HFFc6 (cell line): ENCODE measurements at regions not wholly inside any gene's neighbourhood (a gene's known extent, or its start where the extent isn't known, plus 50 kb on each side); places are given as distances from the start of the nearest gene placed in this dataset.

ENCODE experiments used
- DNase-seq: peaks from one replicate; pipeline ENCODE4 v3.0.0-alpha.2; 2018
- H3K27ac Mint-ChIP-seq: 2 replicates; pipeline ENCODE4 v1.8.0; 2020; ENCODE audit warnings: mild to moderate bottlenecking, mixed read lengths
- H3K27me3 Mint-ChIP-seq: 2 replicates; pipeline ENCODE4 v1.8.0; 2021; ENCODE audit warnings: mild to moderate bottlenecking, moderate library complexity, mixed read lengths; ENCODE audit not compliant: insufficient read depth
- H3K36me3 Mint-ChIP-seq: 2 replicates; pipeline ENCODE4 v1.8.0; 2021; ENCODE audit warnings: low read depth, mixed read lengths
- H3K4me1 Mint-ChIP-seq: 2 replicates; pipeline ENCODE4 v1.8.0; 2020; ENCODE audit warnings: low read depth, mixed read lengths
- H3K4me3 Mint-ChIP-seq: 2 replicates; pipeline ENCODE4 v1.8.0; 2020; ENCODE audit warnings: mild to moderate bottlenecking, moderate library complexity, mixed read lengths
- H3K9me3 Mint-ChIP-seq: 2 replicates; pipeline ENCODE4 v1.8.0; 2020; ENCODE audit warnings: mild to moderate bottlenecking, mixed read lengths
- TF ChIP-seq, protein P1 (sequence below): fragments of 200-600 bp; sonication (generic); IDR thresholded peaks from 2 replicates; pipeline ENCODE4 v1.5.0; 2021; ENCODE audit warnings: antibody characterized with exemption, mild to moderate bottlenecking

DNA sequence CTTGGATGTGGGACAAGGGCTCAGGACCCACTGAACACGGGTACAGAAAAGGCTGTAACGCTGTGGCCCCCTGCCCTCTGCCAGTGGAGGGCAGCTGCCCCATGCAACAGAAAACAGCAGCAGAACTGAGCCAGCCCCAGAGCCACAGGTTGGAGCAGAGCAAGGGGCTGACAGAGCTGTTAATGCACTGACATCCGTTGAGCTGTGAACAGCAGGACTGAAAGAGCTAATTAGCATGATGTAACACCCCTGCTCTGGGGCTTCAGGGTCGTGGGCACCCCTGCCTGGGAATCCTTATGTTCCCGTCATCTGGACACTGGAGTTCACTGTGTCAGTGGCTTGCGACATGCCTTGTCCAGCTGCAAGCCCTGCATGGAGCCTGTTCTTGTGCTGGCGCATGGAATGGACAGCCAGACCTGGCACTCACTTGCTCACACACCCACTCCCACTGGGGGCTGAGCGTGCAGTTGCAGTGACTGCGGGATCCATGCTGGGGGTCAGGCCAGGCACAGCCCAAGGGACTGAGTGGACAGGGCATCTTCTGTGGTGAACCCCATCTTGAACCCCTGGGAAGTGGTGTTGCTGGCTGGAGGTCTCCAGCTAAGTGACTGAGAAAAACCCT, 293.7 kb downstream of the DNAJB9 start:
- no peaks in the 10 kb centered on the region for H3K27me3 Mint-ChIP-seq
- no peaks in the 10 kb centered on the region; the same call in 1 of the 2 replicates for H3K36me3 Mint-ChIP-seq
- DNase-seq: no peak
- TF ChIP-seq, protein P1, sequence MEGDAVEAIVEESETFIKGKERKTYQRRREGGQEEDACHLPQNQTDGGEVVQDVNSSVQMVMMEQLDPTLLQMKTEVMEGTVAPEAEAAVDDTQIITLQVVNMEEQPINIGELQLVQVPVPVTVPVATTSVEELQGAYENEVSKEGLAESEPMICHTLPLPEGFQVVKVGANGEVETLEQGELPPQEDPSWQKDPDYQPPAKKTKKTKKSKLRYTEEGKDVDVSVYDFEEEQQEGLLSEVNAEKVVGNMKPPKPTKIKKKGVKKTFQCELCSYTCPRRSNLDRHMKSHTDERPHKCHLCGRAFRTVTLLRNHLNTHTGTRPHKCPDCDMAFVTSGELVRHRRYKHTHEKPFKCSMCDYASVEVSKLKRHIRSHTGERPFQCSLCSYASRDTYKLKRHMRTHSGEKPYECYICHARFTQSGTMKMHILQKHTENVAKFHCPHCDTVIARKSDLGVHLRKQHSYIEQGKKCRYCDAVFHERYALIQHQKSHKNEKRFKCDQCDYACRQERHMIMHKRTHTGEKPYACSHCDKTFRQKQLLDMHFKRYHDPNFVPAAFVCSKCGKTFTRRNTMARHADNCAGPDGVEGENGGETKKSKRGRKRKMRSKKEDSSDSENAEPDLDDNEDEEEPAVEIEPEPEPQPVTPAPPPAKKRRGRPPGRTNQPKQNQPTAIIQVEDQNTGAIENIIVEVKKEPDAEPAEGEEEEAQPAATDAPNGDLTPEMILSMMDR: no peak
- no peaks in the 10 kb centered on the region for H3K4me1 Mint-ChIP-seq
- no peak overlapping the region for H3K4me3 Mint-ChIP-seq
- no peak overlapping the region for H3K27ac Mint-ChIP-seq
- H3K9me3 Mint-ChIP-seq: peaks cover 39% of the 10 kb centered on the region

GRCh38 chr7:108869070-108869469, 299.4 kb downstream of the DNAJB9 start:
- H3K4me1 Mint-ChIP-seq: no peaks in the 10 kb centered on the region
- no peak overlapping the region for H3K27ac Mint-ChIP-seq
- no peak overlapping the region for H3K4me3 Mint-ChIP-seq
- no peaks in the 10 kb centered on the region; the same call in 1 of the 2 replicates for H3K36me3 Mint-ChIP-seq
- no peak for DNase-seq
- TF ChIP-seq, protein P1: no peak
- no peaks in the 10 kb centered on the region for H3K27me3 Mint-ChIP-seq
- H3K9me3 Mint-ChIP-seq: peaks cover 33% of the 10 kb centered on the region

DNA sequence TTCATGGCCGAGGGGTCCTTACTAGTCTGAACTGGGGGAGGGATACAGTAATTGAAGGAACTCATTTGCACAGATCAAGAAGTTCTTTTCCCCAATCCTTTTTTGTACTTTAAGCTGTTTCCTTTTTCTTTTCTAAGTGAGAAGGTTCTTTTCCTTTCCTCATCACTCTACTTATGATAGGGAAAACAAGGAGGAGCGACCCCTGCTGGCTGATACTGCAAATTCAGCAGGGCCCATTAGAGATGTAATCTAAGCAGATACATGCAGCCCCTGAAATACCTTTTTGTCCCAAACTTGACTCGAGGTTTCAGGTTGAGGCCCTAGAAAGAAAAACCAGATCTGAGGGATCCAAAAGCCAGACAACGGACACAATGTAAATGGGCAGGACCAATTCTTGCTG, 305.5 kb downstream of the DNAJB9 start:
- Mint-ChIP-seq H3K9me3 (peaks cover 40% of the 10 kb centered on the region), H3K4me3 (no peak overlapping the region), H3K27ac (no peak overlapping the region), H3K27me3 (no peaks in the 10 kb centered on the region; the same call in 1 of the 2 replicates), H3K4me1 (no peaks in the 10 kb centered on the region), H3K36me3 (no peaks in the 10 kb centered on the region)
- no peak for DNase-seq
- TF ChIP-seq, protein P1: peak; percentile 42; the same call in 1 of the 2 replicates

DNA sequence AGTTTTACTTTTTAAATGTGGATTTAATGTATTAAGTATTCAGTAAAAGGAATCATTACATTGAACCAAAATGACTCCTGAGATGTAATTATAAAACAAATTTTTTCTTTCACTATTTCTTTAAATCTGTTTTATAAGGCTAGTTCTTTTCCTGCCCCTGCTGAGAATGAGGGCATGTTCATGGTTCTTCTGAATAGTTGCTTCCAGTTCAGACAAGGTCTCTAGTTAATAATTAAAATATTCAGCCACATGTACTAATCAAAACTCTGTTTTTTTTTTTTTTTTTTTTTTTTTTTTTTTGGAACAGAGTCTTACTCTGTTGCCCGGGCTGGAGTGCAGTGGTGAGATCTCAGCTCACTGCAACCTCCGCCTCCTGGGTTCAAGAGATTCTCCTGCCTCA, 321.2 kb downstream of the DNAJB9 start:
- H3K9me3 Mint-ChIP-seq: peaks cover 42% of the 10 kb centered on the region
- DNase-seq: no peak
- H3K27ac Mint-ChIP-seq: no peak overlapping the region
- H3K36me3 Mint-ChIP-seq: no peaks in the 10 kb centered on the region
- H3K4me1 Mint-ChIP-seq: no peaks in the 10 kb centered on the region
- H3K4me3 Mint-ChIP-seq: no peak overlapping the region
- no peaks in the 10 kb centered on the region for H3K27me3 Mint-ChIP-seq
- TF ChIP-seq, protein P1: no peak

- no peaks in the 10 kb centered on the region for H3K4me1 Mint-ChIP-seq
- no peaks in the 10 kb centered on the region for H3K27me3 Mint-ChIP-seq
- no peaks in the 10 kb centered on the region for H3K36me3 Mint-ChIP-seq
- no peak overlapping the region for H3K27ac Mint-ChIP-seq
- DNase-seq: no peak
- TF ChIP-seq, protein P1: no peak
- H3K4me3 Mint-ChIP-seq: no peak overlapping the region
- peaks cover 22% of the 10 kb centered on the region for H3K9me3 Mint-ChIP-seq
Measured at GRCh38 chr7:108908456-108908855, 338.8 kb downstream of the DNAJB9 start.
